ENCODE measurements at regions not wholly inside any gene's neighbourhood (a gene's known extent, or its start where the extent isn't known, plus 50 kb on each side); places are given as distances from the start of the nearest gene placed in this dataset.

DNA sequence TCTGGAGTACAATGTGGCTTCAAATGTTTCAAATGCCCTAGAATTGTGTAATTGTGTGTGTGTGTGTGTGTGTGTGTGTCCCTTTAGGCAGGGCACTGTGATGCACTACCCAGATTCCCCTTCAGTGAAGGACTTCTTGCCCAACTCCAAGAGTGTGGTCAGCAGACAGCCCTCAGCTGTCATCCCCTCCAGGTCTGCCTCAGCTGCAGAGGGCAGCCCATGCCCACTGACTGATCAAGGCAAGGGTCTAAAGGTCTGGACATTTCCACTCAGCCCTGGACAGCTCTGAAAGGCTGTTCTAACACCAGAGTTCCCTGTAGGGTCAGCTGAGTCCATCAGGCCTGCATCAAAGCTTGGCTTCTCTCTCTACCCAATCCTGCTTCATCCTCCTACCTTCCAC is 83.9 kb upstream of the USP9X start:
- TF ChIP-seq, protein P1, sequence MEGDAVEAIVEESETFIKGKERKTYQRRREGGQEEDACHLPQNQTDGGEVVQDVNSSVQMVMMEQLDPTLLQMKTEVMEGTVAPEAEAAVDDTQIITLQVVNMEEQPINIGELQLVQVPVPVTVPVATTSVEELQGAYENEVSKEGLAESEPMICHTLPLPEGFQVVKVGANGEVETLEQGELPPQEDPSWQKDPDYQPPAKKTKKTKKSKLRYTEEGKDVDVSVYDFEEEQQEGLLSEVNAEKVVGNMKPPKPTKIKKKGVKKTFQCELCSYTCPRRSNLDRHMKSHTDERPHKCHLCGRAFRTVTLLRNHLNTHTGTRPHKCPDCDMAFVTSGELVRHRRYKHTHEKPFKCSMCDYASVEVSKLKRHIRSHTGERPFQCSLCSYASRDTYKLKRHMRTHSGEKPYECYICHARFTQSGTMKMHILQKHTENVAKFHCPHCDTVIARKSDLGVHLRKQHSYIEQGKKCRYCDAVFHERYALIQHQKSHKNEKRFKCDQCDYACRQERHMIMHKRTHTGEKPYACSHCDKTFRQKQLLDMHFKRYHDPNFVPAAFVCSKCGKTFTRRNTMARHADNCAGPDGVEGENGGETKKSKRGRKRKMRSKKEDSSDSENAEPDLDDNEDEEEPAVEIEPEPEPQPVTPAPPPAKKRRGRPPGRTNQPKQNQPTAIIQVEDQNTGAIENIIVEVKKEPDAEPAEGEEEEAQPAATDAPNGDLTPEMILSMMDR (optimal IDR thresholded peaks at IDR 0.05 in 1 of 3, IDR thresholded peaks at IDR 0.05 in 1 of 3, conservative IDR thresholded peaks at IDR 0.05 in 1 of 3; ENCODE audit: extremely low read depth in 1 of 3, insufficient read depth in 2 of 3, low read length in 3 of 3), result no peak
- TF ChIP-seq EZH2 (IDR thresholded peaks at IDR 0.05; ENCODE audit: low read length), result no peak
- H3K9me3 ChIP-seq (ENCODE audit: control insufficient read depth, low read depth, low read length), result no peaks in the 10 kb centered on the region
- H3K79me2 ChIP-seq (ENCODE audit: control insufficient read depth, insufficient read depth, low read length), result no peaks in the 10 kb centered on the region
- no peak overlapping the region for H3K27ac ChIP-seq (ENCODE audit: control insufficient read depth, insufficient read depth, low read length)
- no peaks in the 10 kb centered on the region for H3K4me1 ChIP-seq (ENCODE audit: control insufficient read depth, extremely low read depth, insufficient read depth, low read length)
- H4K20me1 ChIP-seq (ENCODE audit: control insufficient read depth, extremely low read depth, insufficient read depth, low read length), result no peaks in the 10 kb centered on the region
- no peak overlapping the region for H3K4me2 ChIP-seq (ENCODE audit: control insufficient read depth, extremely low read depth, insufficient read depth, low read depth, low read length)
- no peaks in the 10 kb centered on the region for H3K36me3 ChIP-seq (ENCODE audit: control insufficient read depth in 2 of 2, extremely low read depth in 1 of 2, insufficient read depth in 2 of 2, low read length in 2 of 2)
- DNase-seq (ENCODE audit: low read depth, low spot score), result no peak
- no peaks in the 10 kb centered on the region for H3K9me1 ChIP-seq (ENCODE audit: control insufficient read depth, extremely low read depth, insufficient read depth, low read length)
- H2AFZ ChIP-seq (ENCODE audit: control insufficient read depth, low read length), result no peak overlapping the region
- H3K27me3 ChIP-seq (ENCODE audit: control insufficient read depth, extremely low read depth, insufficient read depth, low read length), result no peaks in the 10 kb centered on the region
- dilution Hi-C loops (cut with MboI; ENCODE audit: extremely low pct_ligation_motif_present, low sequenced_read_pairs), result no loop called here
- no peak overlapping the region for H3K4me3 ChIP-seq (ENCODE audit: control insufficient read depth in 2 of 3, extremely low read depth in 1 of 3, insufficient read depth in 2 of 3, low read depth in 1 of 3, low read length in 3 of 3)
- no peak overlapping the region for H3K9ac ChIP-seq (ENCODE audit: control insufficient read depth, extremely low read depth, insufficient read depth, low read length)
- FAIRE-seq, result no peak

DNA sequence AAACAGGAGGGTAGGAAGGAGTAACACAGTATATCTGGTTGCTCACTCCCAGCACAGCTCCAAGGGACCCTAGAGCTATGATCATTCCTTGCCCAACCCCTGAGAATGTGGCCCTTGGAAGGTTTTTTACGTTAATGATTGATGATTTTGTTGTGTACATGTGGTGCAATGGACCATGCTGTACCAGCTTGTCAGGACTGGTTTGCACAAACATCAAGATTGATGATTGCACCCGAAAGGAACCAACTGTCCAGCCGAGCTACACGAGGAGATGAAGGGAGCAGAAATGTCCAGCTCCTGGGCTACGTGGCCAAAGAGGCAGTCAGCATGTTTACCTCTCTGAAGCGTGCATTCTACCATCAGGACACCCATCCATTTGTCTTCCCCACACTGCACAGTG is 83.2 kb upstream of the USP9X start:
- H3K9ac ChIP-seq (ENCODE audit: control insufficient read depth, extremely low read depth, insufficient read depth, low read length), result no peak overlapping the region
- no peaks in the 10 kb centered on the region for H3K36me3 ChIP-seq (ENCODE audit: control insufficient read depth in 2 of 2, extremely low read depth in 1 of 2, insufficient read depth in 2 of 2, low read length in 2 of 2)
- dilution Hi-C loops (cut with MboI; ENCODE audit: extremely low pct_ligation_motif_present, low sequenced_read_pairs), result no loop called here
- H4K20me1 ChIP-seq (ENCODE audit: control insufficient read depth, extremely low read depth, insufficient read depth, low read length), result no peaks in the 10 kb centered on the region
- no peaks in the 10 kb centered on the region for H3K9me1 ChIP-seq (ENCODE audit: control insufficient read depth, extremely low read depth, insufficient read depth, low read length)
- no peak for FAIRE-seq
- no peak overlapping the region for H2AFZ ChIP-seq (ENCODE audit: control insufficient read depth, low read length)
- H3K27ac ChIP-seq (ENCODE audit: control insufficient read depth, insufficient read depth, low read length), result no peak overlapping the region
- H3K9me3 ChIP-seq (ENCODE audit: control insufficient read depth, low read depth, low read length), result no peaks in the 10 kb centered on the region
- no peaks in the 10 kb centered on the region for H3K79me2 ChIP-seq (ENCODE audit: control insufficient read depth, insufficient read depth, low read length)
- H3K4me3 ChIP-seq (ENCODE audit: control insufficient read depth in 2 of 3, extremely low read depth in 1 of 3, insufficient read depth in 2 of 3, low read depth in 1 of 3, low read length in 3 of 3), result no peak overlapping the region
- no peak for TF ChIP-seq EZH2 (IDR thresholded peaks at IDR 0.05; ENCODE audit: low read length)
- TF ChIP-seq, protein P1 (optimal IDR thresholded peaks at IDR 0.05 in 1 of 3, IDR thresholded peaks at IDR 0.05 in 1 of 3, conservative IDR thresholded peaks at IDR 0.05 in 1 of 3; ENCODE audit: extremely low read depth in 1 of 3, insufficient read depth in 2 of 3, low read length in 3 of 3), result no peak
- H3K4me1 ChIP-seq (ENCODE audit: control insufficient read depth, extremely low read depth, insufficient read depth, low read length), result no peaks in the 10 kb centered on the region
- H3K4me2 ChIP-seq (ENCODE audit: control insufficient read depth, extremely low read depth, insufficient read depth, low read depth, low read length), result no peak overlapping the region
- no peaks in the 10 kb centered on the region for H3K27me3 ChIP-seq (ENCODE audit: control insufficient read depth, extremely low read depth, insufficient read depth, low read length)
- DNase-seq (ENCODE audit: low read depth, low spot score), result no peak

Measured in keratinocyte (primary cell).